ENCODE measurements at regions not wholly inside any gene's neighbourhood (a gene's known extent, or its start where the extent isn't known, plus 50 kb on each side); places are given as distances from the start of the nearest gene placed in this dataset.

- TF ChIP-seq CTCF (IDR thresholded peaks at IDR 0.05) (no peak), POLR2AphosphoS5 (IDR thresholded peaks at IDR 0.05) (no peak), POLR2A (IDR thresholded peaks at IDR 0.05) (no peak)
These were observed 739.2 kb upstream of the GJE1 start for GRCh38 chr6:141393405-141394124.
